GM12878 (cell line): ENCODE measurements at regions not wholly inside any gene's neighbourhood (a gene's known extent, or its start where the extent isn't known, plus 50 kb on each side); places are given as distances from the start of the nearest gene placed in this dataset.

ENCODE experiments used
- ATAC-seq: fragments of 200-7000 bp; cut with Tn5 transposase; 3 replicates; pipeline ENCODE4 v1.9.1; 2020; ENCODE audit warnings: mild to moderate bottlenecking, moderate library complexity
- BruUV-seq: library from RNA; stranded (reverse); fragments of 400-500 nt; replicated peaks from 2 replicates; lab custom pipeline; 2021; lab: Mats Ljungman, UMichigan
- CTCF ChIA-PET: fragments of 300-600 bp; sonication (Branson Sonifier 250); formaldehyde crosslinking; extraction: SDS; loops from one replicate; lab custom pipeline; 2021; ENCODE audit warnings: inconsistent platforms; lab: Yijun Ruan, JAX
- POLR2A ChIA-PET: fragments of 350-600 bp; formaldehyde crosslinking; extraction: SDS; loops from one replicate; lab custom pipeline; 2021; ENCODE audit warnings: inconsistent platforms; lab: Charles Lee
- RAD21 ChIA-PET: fragments of 300-600 bp; sonication (Branson Sonifier 250); formaldehyde crosslinking; loops from one replicate; lab custom pipeline; 2023; ENCODE audit warnings: antibody characterized with exemption; ENCODE audit not compliant: unreplicated experiment; lab: Charles Lee
- SMC1A ChIA-PET: fragments of 300-600 bp; sonication (Branson Sonifier 250); formaldehyde crosslinking; loops from one replicate; lab custom pipeline; 2023; ENCODE audit not compliant: unreplicated experiment, uncharacterized antibody; lab: Charles Lee
- DNase-seq: peaks from one replicate; pipeline ENCODE4 v3.0.0-alpha.2; 2011; ENCODE audit warnings: low read depth, low spot score
- FAIRE-seq: peaks from 3 replicates; lab custom pipeline; 2011; peaks lifted over from hg19 to GRCh38; lab: Jason Lieb, UNC
- H2AFZ ChIP-seq: 2 replicates; pipeline ENCODE4 v1.6.0; 2011; ENCODE audit warnings: low read depth, low read length, control low read depth; ENCODE audit not compliant: control insufficient read depth
- H3K27ac ChIP-seq: 2 replicates; pipeline ENCODE4 v1.5.1; 2011; ENCODE audit warnings: control low read depth; ENCODE audit not compliant: control insufficient read depth, insufficient read depth
- H3K27me3 ChIP-seq, 2 experiments: replicated peaks in 1 of 2; 2 replicates each; pipeline versions ENCODE4 v1.6.0 to v1.6.1; 2011; ENCODE audit warnings: low read length in 1 of 2; ENCODE audit not compliant: control insufficient read depth in 2 of 2, insufficient read depth in 2 of 2
- H3K36me3 ChIP-seq, 2 experiments: 2 replicates each; pipeline ENCODE4 v1.5.1; 2011; ENCODE audit warnings: low read length in 1 of 2; ENCODE audit not compliant: control insufficient read depth in 2 of 2, insufficient read depth in 2 of 2
- H3K4me1 ChIP-seq: 2 replicates; pipeline ENCODE4 v1.6.1; 2011; ENCODE audit warnings: mild to moderate bottlenecking, low read length, moderate library complexity, mixed read lengths; ENCODE audit not compliant: control insufficient read depth, insufficient read depth
- H3K4me2 ChIP-seq: 2 replicates; pipeline ENCODE4 v1.6.0; 2011; ENCODE audit warnings: control low read depth; ENCODE audit not compliant: control insufficient read depth, insufficient read depth
- H3K4me3 ChIP-seq: fragments of 200-600 bp; sonication (generic); 2 replicates; pipeline ENCODE4 v1.5.1; 2016
- H3K79me2 ChIP-seq: 2 replicates; pipeline ENCODE4 v1.6.0; 2011; ENCODE audit warnings: low read length; ENCODE audit not compliant: control insufficient read depth, insufficient read depth
- H3K9ac ChIP-seq: 2 replicates; pipeline ENCODE4 v1.8.0; 2011; ENCODE audit warnings: low read length, control low read depth, mixed read lengths; ENCODE audit not compliant: control insufficient read depth, insufficient read depth
- H3K9me3 ChIP-seq: replicated peaks from 3 replicates; pipeline ENCODE4 v1.5.1; 2011; ENCODE audit warnings: mild to moderate bottlenecking, low read length; ENCODE audit not compliant: control insufficient read depth, insufficient read depth
- H4K20me1 ChIP-seq: 2 replicates; pipeline ENCODE4 v1.6.0; 2011; ENCODE audit not compliant: control insufficient read depth, insufficient read depth
- BCL11A ChIP-seq: IDR thresholded peaks from 2 replicates; pipeline ENCODE4 v1.6.1; 2011; ENCODE audit warnings: low read depth, low read length
- BCL3 ChIP-seq: IDR thresholded peaks from 2 replicates; pipeline ENCODE4 v1.6.1; 2011; ENCODE audit warnings: borderline replicate concordance, low read depth, mild to moderate bottlenecking, moderate library complexity, low read length; ENCODE audit not compliant: insufficient read depth, poor library complexity, severe bottlenecking
- BCLAF1 ChIP-seq: fragments of 450-650 bp; IDR thresholded peaks from 2 replicates; pipeline ENCODE4 v1.6.1; 2017; ENCODE audit warnings: antibody characterized with exemption, mild to moderate bottlenecking, moderate library complexity
- FOXK2 ChIP-seq: fragments of 450-650 bp; IDR thresholded peaks from 2 replicates; pipeline ENCODE4 v1.6.1; 2017; ENCODE audit warnings: mild to moderate bottlenecking, moderate library complexity
- FOXM1 ChIP-seq: IDR thresholded peaks from 2 replicates; pipeline ENCODE4 v1.6.1; 2012; ENCODE audit warnings: low read depth, mild to moderate bottlenecking, inconsistent platforms, low read length, moderate library complexity
- HDAC2 ChIP-seq: fragments of 200-600 bp; sonication (generic); IDR thresholded peaks from 2 replicates; pipeline ENCODE4 v1.6.1; 2017
- LARP7 ChIP-seq: fragments of 450-650 bp; IDR thresholded peaks from 2 replicates; pipeline ENCODE4 v1.6.1; 2017; ENCODE audit warnings: mild to moderate bottlenecking
- MEF2B ChIP-seq: fragments of 450-650 bp; IDR thresholded peaks from 2 replicates; pipeline ENCODE4 v1.6.1; 2018; ENCODE audit warnings: mild to moderate bottlenecking, moderate library complexity; ENCODE audit not compliant: partially characterized antibody, poor library complexity, severe bottlenecking
- PBX3 ChIP-seq: IDR thresholded peaks from 2 replicates; pipeline ENCODE4 v1.6.1; 2011; ENCODE audit warnings: mild to moderate bottlenecking, low read depth, low read length, moderate library complexity; ENCODE audit not compliant: insufficient replicate concordance
- RFX5 ChIP-seq: IDR thresholded peaks from 2 replicates; pipeline ENCODE4 v1.6.1; 2011; ENCODE audit warnings: low read depth, low read length, improper control_type of control experiment
- RUNX3 ChIP-seq: IDR thresholded peaks from 2 replicates; pipeline ENCODE4 v1.6.1; 2012; ENCODE audit warnings: low read length, inconsistent platforms
- SREBF2 ChIP-seq: IDR thresholded peaks from 2 replicates; pipeline ENCODE4 v1.6.1; 2012; ENCODE audit warnings: mild to moderate bottlenecking, low read length
- TARDBP ChIP-seq: IDR thresholded peaks from 2 replicates; pipeline ENCODE4 v1.6.1; 2016; ENCODE audit warnings: borderline replicate concordance
- USF2 ChIP-seq: IDR thresholded peaks from 2 replicates; pipeline ENCODE4 v1.6.1; 2011; ENCODE audit warnings: low read depth, low read length, improper control_type of control experiment, borderline replicate concordance
- ZNF207 ChIP-seq: fragments of 450-650 bp; IDR thresholded peaks from 2 replicates; pipeline ENCODE4 v1.6.1; 2014; ENCODE audit warnings: antibody characterized with exemption, mild to moderate bottlenecking, borderline replicate concordance
- ZNF217 ChIP-seq: fragments of 450-650 bp; IDR thresholded peaks from 2 replicates; pipeline ENCODE4 v1.6.1; 2017; ENCODE audit warnings: antibody characterized with exemption, mild to moderate bottlenecking
- ZNF274 ChIP-seq: IDR thresholded peaks from one replicate; pipeline ENCODE4 v1.8.0; 2011; ENCODE audit not compliant: insufficient read length, insufficient read depth
- ZZZ3 ChIP-seq: IDR thresholded peaks from 2 replicates; pipeline ENCODE4 v1.6.1; 2011; ENCODE audit warnings: low read depth; ENCODE audit not compliant: control insufficient read depth, insufficient read length
- WGBS: methylation state at CpG from one replicate; pipeline ENCODE4 v1.1.6; 2016; ENCODE audit warnings: low lambda C conversion rate; ENCODE audit not compliant: insufficient replicate concordance, insufficient coverage; ENCODE audit errors: missing lambda C conversion rate; 5-methylcytosine and 5-hydroxymethylcytosine counted together
- in situ Hi-C: fragments of 300-500 bp; cut with MboI; formaldehyde crosslinking; loops from 9 replicates; pipeline ENCODE4 v1.14.3; 2018; ENCODE audit warnings: mixed read lengths
- intact Hi-C: fragments of 100-400 bp; cut with micrococcal nuclease; formaldehyde crosslinking; loops from one replicate; pipeline ENCODE4 v1.14.2; 2022; ENCODE audit not compliant: unreplicated experiment

- FAIRE-seq = no peak
- POLR2A ChIA-PET = no interaction called here
These were observed 208.8 kb upstream of the ADGRL4 start for GRCh38 chr1:79215311-79215710.

GRCh38 chr1:79207786-79208185 is 201.3 kb upstream of the ADGRL4 start:
- in situ Hi-C loops (no loop called here), intact Hi-C loops (no loop called here)
- Histone ChIP-seq H3K4me3 (no peak overlapping the region), H3K27me3 (no peaks in the 10 kb centered on the region), H3K36me3 (no peaks in the 10 kb centered on the region), H3K4me1 (no peaks in the 10 kb centered on the region), H2AFZ (no peak overlapping the region), H4K20me1 (no peaks in the 10 kb centered on the region), H3K4me2 (no peak overlapping the region), H3K27ac (no peak overlapping the region), H3K9ac (no peak overlapping the region), H3K79me2 (no peaks in the 10 kb centered on the region), H3K9me3 (no peaks in the 10 kb centered on the region)
- ChIA-PET CTCF (no interaction called here), POLR2A (no interaction called here), RAD21 (no interaction called here), SMC1A (no interaction called here)
- FAIRE-seq (no peak), DNase-seq (no peak), ATAC-seq (no peak)
- no TSS peak for BruUV-seq
- 13% methylated on average over 4 of the region's 4 CpGs for WGBS
- TF ChIP-seq BCLAF1 (no peak), BCL3 (no peak), LARP7 (no peak), ZNF274 (no peak), USF2 (no peak)

More at GRCh38 chr1:79215311-79215710, 208.8 kb upstream of the ADGRL4 start:
- no peak overlapping the region for H3K4me3 ChIP-seq
- H3K27ac ChIP-seq = no peak overlapping the region
- H3K79me2 ChIP-seq = no peaks in the 10 kb centered on the region
- in situ Hi-C loops = no loop called here
- no peak overlapping the region for H2AFZ ChIP-seq
- SMC1A ChIA-PET = no interaction called here
- no peak overlapping the region for H3K9ac ChIP-seq
- 50% methylated on average over 4 of the region's 4 CpGs for WGBS
- no peaks in the 10 kb centered on the region for H4K20me1 ChIP-seq
- TF ChIP-seq RUNX3 = no peak
- TF ChIP-seq SREBF2 = no peak
- no peak for TF ChIP-seq MEF2B
- no peak for TF ChIP-seq PBX3
- no peak for TF ChIP-seq TARDBP
- TF ChIP-seq FOXK2 = no peak
- no peak for TF ChIP-seq ZNF207
- no peak for TF ChIP-seq ZZZ3
- TF ChIP-seq HDAC2 = no peak
- no peak for TF ChIP-seq LARP7
- TF ChIP-seq RFX5 = no peak
- no peak for TF ChIP-seq ZNF217
- no peak for TF ChIP-seq BCL11A
- TF ChIP-seq FOXM1 = no peak
- ATAC-seq (no peak), DNase-seq (no peak)
- no peaks in the 10 kb centered on the region for H3K4me1 ChIP-seq
- no TSS peak for BruUV-seq
- H3K27me3 ChIP-seq = no peaks in the 10 kb centered on the region
- H3K9me3 ChIP-seq = no peaks in the 10 kb centered on the region
- no peak overlapping the region for H3K4me2 ChIP-seq
- H3K36me3 ChIP-seq = no peaks in the 10 kb centered on the region
- intact Hi-C loops = no loop called here
- RAD21 ChIA-PET = no interaction called here
- CTCF ChIA-PET = no interaction called here
